NCI-H526 treated with DMSO at 0.1 percent for 48 hours (cell line): ENCODE measurements at regions not wholly inside any gene's neighbourhood (a gene's known extent, or its start where the extent isn't known, plus 50 kb on each side); places are given as distances from the start of the nearest gene placed in this dataset.
"Not testable (repeated sequence)": the region's sequence is repeated elsewhere in the genome, so short reads cannot be mapped to it uniquely, and the experiment has no call there.

ENCODE experiments used
- DNase-seq: peaks from one replicate; lab custom pipeline; 2025; lab: John Stamatoyannopoulos, UW

DNA sequence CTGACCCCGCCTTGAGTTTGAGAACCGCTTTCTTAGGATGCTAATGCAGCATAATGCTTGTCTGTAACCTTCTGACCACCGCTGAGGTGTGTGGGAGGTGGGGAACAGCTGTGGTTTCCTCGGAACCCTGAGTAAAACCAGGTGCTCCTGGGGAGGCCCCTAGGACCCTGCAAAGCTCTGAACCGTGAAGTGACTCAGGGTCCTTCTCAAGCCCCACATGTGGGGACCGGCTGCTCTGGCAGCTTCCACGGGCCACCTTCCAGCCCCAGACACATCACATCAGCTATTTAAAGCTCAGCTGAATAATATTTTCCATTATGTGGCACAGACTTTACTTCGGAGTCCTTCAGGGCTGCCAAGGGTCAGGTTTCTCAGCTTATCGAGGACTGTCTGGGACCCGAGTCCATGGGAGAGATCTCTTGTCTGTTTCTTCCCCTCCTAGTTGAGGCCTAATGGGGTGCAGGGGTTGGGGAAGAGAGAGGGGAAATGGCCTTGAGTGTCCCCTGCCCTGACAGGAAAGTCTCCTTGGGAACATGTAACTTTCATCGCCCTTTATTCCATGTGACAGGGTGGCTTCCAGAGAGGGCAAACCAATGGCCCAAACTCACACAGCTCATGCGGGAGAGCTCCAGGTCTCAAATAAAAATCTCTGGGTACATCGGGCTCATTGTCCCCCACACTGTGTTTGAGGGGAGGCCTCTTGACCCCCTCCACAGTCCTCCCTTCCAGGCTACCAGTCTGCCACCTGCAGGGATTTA lies 186.1 kb upstream of the SLC24A3 start:
- no peak for DNase-seq

DNA sequence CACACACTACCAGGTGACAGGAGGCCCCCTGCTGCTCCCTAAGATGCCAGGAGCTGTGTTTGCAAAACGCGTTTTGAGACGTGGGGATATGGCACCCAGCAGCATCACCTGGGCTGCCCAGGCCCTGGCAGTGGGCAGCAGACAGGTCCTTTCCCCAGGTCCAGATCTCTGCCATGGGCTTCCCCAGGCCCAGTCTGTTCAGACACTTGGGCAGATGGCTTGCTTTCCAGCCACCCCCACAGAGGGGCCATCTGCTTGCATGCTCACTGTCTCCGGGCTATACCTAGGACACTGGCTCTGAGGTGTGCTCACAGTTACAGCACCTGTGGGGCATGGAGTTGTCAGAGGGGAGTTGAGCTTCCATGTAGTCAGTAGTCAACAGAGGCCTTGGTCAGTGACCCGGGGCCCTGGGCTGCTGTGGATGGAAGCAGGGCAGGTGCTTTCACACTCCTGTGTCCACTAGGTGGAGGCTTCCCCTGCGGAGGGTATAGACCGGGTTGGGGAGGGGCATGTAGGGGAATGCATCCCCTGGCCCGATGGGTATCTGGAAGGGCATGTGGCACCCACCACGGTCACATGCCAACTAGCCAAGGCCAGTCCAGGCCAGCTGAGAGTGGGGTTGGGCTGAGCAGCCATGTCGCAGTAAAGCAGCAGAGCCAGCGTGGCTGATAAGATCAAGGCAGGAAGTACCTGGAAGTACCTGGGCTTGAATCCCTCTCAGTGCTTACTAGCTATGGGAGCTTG lies 185.4 kb upstream of the SLC24A3 start:
- DNase-seq: no peak

DNA sequence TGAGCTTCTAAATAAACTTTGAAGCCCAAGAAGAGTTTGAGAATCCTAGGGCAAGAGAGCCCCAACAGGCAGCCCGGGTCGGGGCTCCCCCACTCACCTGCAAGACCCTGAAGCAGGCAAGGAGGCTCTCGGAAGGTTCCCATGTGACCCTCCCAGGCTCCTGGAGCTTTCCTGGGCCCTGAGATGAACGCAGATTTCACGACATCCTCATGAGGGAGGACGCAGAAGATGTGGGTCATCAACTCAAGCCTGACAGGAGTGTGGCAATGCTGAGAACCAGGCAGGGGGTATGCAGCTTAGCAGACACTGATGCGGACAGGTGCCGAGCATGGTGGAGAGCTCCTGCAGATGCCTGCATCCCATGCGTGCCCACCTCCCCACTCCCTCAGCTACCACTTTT lies 184.5 kb upstream of the SLC24A3 start:
- DNase-seq: no peak

DNA sequence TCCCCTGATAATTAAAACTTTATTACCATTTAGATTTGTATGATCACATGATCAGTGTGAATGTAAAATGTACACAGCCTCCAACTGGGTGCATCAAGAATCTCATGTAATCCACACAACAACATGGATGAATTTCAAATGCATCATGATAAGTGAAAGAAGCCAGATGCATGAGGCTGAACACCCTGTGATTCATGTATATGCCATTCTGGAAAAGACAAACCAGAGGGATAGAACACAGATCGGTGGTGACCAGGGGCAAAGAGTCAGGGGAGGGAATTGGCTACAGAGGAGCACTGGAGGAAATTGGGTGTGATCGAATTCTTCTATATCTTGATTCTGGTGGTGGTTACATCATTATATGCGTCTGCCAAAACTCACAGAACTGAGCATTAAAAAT lies 170.7 kb upstream of the SLC24A3 start:
- no peak for DNase-seq

DNA sequence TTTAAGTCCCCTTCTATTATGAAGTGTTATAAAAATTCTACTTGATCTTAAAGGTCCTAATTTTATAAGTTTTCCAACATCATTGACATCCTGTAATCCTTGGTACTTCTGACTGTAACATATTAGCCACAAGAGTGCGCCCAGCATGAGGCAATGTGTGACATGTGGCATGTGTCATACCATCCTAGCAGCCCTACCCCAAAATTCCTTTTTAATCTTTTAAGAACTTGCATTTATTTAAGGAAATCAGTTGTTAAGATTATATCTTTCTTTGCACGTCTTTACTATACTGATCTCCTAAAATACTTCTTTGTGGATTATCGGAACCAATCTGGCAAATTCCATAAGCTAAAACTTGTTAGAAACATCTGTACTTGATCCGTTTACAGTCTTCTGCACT lies 167.1 kb upstream of the SLC24A3 start:
- no peak for DNase-seq

DNA sequence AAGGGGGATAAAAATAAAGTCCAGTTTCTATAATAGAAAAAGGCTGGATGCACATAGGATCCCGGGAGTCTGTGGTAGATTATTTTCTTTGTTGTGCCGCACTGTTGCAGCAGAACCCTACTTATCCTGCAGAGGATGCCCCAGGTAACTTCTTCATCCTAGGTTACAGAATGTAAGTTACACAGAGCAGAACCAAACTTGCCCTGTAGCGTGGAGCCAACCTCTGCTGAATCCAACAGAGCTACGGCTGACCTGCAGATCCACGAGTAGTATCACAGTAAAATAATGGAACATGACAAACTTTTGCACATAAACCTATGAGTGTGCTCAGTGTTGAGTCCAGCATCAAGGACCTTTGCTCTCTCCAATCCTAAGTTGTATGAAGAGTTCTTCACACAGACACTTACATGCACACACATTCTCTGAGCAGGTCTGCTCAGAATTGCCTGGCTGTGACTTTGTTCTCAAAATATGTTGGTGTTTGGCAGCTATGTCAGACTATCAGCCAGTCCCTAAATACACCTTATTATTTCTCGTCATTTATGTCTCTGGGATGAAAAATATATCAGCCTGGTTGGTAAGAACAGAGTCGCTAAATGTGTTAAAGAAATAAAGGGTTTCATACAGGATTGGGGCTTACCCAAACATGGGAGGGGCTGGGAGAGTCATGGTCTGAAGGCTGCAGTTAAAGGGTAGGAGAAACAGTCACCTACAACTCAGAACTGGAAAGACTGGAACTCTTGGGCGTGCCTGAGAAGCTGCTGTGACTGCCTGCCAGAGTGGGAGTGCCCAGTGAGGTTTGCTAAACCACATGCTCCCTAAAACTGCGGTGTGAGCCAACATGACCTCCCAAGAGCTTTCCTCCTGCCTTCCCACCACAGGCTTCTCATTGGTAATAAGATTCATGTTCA lies 165.1 kb upstream of the SLC24A3 start:
- DNase-seq: no peak

DNA sequence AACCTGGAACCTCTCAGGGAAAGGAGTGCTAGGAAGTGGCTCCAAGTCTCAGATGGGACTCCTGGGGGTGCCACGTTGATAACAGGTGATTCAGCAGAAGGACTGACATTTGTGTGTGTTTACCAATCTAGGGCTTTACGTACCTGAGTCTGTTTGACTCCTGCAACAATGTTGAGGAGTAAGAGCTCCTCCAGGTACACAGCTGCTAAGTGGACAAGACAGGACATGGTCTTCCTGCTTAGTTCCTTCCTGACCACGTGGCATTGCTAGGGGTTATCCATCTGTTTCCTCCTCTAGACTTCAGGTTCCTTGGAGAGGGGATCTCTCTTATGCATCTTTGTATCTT lies 164.5 kb upstream of the SLC24A3 start:
- no peak for DNase-seq

DNA sequence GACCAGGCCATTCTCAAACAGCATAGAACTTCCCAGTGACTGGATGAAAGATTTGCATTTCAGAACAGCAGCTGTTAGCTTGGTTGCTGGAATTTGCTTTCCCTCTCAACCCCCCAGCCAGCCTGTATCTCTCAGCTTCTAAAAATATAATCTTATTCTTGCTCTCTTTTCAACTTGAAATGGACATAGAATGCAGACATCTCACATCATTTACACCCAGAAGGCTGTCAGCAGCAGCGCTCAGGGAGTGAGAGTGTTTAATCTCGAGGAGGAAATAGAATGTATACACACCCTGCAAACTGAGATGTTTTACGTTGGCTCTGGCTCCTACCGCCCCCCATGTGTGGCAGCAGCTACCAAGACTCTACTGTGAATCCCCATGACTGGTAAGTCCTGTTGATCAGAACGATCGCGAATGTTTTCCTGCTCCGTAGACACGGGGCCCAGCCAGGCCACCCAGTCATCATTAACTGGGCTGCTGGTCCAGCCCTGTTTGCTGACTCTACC lies 163.4 kb upstream of the SLC24A3 start:
- DNase-seq: peak; percentile 22

DNA sequence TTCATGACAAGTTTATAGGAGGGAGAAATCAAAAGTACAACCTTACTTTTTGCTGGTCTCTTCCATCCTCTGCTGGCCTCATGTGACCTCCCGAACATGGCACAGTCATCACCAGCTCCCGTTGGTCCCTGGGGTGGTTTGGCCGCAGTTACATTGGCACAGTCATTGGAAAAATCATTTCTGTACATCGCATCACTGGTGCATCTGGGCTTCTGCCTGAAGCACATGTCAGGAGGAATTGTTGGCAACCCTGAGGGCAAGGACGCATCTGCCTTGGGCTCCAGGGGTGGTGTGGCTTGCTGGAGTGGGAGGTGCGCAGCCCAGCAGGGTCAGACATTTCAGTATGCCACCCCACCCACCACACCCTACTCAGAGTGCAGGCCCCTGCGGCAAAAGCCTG lies 162.9 kb upstream of the SLC24A3 start:
- no peak for DNase-seq

DNA sequence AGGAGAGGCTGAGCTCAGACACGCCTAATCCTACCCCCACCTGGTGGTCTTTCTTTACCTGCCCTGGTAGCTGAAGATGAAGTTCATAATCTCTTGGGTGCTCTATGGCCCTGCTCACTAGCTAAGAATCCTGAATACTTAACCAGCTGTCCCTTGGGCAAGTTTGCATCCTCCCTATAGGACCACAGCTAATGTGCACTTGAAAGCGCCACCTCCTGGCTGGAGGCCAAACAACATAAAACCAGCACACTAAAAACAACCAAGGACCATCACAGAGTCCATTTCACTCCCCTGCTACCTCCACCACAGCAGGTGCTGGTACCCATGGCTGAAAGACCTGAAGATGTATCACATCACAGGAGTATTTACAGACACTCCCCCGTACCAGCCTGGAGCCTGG lies 155.5 kb upstream of the SLC24A3 start:
- no peak for DNase-seq

DNA sequence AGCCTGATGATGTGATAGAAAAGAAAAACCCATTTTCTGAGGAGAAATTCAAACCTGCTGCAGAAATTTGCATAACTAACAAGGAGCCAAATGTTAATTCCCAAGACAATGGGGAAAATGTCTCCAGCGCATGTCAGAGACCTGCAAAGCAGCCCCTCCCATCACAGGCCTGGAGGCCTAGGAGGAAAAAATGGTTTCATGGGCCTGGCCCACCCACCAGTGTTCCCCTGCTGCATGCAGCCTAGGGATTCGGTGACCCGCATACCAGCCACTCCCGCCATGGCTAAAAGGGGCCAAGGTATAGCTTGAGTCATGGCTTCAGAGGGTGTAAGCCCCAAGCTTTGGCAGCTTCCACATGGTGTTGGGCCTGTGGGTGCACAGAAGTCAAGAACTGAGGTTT lies 147.7 kb upstream of the SLC24A3 start:
- not testable (repeated sequence) for DNase-seq

DNA sequence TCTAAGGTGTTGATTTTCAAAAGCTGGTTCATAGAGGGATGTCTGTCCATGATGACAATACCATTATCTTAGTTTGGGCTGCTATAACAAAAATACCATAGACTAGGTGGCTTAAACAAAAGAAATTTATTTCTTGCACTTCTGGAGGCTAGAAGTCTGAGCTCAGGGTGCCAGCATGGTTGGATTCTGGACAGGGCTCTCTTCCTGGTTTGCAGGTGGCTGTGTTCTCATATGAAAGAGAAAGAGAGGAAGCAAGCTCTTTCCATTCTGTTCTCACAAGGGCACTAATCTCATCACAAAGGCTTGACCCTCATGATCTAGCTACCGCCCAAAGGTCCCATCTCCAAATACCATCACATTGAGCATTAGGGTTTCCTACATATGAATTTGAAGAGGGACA lies 144.5 kb upstream of the SLC24A3 start:
- DNase-seq: no peak

DNA sequence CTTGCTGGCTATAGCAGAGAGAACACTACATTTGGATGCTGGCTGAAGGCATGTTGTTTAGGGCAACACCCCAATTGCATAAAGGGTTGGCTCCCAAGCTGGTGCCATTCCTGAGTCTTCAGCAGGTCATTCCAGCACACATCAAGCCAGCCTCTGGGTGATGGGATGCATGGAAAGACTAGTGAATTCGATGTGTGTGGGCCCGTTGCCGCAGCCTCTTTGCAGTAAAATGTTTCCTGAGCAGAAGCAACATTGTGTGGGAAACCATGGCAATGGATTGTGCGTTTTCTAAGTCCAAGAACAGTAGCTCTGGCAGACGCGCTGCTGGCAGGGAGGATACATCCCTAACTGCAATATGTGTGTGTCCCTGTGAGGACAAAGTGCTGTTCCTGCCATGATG lies 142.4 kb upstream of the SLC24A3 start:
- DNase-seq: no peak

DNA sequence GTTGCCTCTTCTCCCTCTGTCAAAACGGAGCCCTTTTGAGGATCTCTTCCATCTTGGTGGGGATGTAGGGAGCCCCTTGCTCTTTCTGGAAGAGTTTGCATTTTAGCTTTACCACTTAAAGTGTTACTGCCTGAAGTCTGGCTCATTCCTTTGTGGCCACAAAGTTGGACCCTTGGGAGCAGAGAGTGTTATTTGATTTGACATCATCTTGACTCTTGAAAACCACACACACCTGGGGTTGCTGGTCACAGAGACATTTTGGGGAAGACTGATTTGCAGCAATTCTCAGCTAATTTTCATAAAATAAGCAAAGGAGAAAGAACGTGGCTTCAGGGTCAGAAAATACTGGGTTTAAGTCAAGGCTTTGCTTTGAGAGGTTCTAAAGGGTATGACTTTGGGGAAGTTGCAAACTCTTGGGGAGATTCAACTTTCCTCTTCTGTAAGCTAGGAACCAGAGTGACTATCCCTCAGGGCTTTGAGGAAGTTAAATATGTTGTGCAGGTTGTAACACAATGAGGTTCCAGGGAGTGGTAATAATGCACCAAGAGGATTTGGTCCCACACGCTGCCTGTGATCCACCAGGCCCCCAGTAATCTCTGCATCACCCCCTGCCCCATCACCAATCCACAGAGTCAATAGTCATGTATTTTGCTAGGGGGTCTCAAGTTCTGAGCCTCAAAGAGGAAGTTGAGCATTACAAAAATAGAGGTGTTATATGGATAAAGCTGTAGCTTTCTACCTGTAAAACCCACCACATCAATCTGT lies 141.6 kb upstream of the SLC24A3 start:
- no peak for DNase-seq

DNA sequence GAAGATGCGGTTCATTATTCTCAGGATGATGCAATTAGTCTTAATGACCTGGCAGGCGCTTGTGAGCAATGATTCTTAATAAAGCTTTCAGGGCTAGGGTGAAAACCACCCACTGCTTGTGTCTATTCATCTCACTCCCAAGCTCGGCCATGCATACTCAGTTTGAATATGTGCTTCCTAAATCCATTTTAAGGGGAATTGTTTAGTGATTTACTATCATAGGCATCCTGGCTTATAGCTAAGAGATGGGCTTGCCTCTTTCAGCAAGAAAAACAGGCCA lies 141.1 kb upstream of the SLC24A3 start:
- no peak for DNase-seq

DNA sequence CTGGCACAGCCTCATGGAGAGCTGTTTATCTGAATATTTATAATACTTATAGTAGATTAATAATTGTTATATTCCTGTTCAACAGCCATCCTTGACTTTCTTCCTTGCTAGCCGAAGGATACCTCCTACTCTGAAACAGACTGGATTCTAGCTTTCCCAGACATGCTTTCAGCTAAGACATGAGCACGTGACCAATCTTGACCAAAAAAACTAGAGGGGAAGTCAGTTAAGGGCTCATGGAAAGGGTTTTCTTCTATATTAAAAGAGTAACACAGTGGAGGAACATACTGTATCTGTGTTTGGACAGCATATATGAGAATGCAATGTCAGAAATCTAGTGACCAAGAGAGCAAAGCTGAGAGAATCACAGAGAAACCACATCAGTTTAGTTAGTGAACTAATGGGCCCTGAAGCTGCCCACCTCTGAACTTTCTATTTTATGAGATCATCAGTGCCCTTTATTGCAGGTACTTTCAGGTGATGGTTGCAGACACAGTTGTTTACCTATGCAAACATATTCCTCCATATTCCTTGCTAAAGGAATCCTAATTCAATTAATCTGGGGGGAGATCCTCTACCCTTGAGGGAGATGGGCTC lies 140.4 kb upstream of the SLC24A3 start:
- DNase-seq: peak; percentile 13

DNA sequence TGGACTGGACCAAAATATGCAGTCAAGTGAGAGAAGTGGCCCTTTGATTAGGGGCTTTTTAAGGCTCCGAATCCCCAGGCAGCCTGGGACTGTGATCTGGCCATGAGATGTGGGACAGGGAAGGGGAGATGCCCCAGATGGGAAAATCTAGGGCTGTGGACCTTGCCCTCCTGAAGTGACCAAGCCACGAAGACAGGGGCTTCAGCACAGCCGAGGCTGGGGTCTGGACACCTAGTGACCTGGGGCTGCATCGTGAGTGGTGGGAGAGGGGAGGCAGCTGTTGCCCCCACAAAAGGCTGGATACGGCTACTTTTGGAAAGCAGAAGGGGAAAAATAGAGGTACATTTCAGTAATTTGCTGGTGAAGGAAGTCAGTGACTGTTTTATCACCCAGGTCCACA lies 139.5 kb upstream of the SLC24A3 start:
- DNase-seq: no peak

DNA sequence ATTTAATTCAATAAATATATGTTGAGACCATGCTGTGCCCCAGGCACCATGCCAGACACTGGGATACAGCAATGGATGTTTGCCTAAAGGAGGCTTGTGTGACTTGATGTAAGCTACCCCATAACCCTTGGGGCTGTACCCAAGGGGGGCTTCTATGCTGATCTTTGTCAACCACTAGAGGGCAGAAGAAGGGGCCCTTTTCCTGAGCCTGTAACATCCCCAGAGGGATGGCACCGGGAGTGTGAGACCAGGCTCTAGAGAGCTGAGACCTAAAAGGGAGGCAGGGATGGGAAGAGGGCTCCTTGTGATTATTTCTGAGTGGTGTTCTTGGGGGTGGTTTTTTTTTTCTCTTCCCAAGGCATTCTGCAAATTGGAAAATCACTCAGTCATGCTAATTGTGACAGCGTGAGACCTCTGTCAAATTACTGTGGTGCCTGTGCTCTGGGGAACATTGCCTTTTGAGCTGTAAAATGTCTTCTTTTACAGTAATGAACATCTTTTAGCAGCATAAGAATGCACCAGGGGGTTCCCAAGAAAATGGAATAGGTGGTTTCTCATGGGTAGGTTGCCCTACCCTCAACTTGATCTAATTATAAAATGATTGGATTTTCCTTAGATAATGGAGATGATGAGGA lies 138.7 kb upstream of the SLC24A3 start:
- no peak for DNase-seq

DNA sequence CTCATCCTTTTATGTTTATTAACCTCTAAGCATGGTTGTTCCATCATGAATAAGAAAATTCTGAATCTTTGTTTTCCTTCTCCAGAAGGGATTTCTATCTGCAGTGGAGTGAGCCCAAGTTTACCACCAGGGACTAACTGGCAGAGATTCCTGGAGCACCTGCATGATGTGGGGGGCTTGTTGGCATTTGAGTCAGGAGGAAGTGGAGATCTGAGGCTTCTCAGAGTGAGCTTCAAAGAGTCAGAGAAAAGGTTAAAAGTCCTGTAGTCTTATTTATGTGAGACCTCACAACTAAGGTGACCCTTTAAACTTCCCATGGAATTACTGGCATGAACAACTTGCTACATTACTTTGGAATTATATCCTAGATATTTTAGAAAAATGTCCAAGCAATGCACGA lies 138.1 kb upstream of the SLC24A3 start:
- DNase-seq: no peak

DNA sequence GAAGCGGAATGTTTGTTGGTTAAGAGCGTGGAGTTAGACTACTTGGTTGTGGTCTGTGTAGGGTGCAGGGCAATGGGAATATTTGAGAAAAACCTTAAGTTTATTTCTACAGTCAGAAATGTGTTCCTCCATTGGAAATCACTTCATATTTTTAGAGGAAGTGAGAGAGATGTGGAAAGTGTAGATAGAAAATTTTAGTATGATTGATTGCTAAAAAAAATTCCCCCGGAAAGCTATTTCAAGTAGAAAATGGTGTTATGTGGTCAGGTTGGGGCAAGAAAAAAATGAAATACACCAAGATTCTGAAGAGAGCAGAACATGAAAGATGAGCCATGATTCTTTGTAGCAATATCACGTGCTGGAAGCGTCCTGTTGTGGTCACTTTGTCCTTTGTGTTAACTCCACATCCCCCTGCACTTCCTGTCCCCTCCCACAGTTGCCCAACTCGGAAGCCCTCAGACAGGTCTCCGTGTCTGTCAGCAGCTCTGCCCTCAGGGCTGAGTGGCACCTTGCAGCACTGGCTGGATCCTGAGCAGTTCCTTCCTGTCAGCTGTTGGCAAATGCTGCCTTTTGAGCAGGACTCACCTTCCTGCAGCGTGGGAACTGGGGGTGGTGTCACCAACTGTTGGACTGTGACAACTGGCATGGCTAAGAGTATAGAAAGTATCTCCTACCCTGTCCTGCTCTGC lies 137.5 kb upstream of the SLC24A3 start:
- no peak for DNase-seq
